T-helper 2 cell treated with Interferon-gamma antibody and Interleukin-4, amounts not matched to agents 5 μg/mL and 100 μg/mL, for 36 hours (primary cell): ENCODE measurements at regions not wholly inside any gene's neighbourhood (a gene's known extent, or its start where the extent isn't known, plus 50 kb on each side); places are given as distances from the start of the nearest gene placed in this dataset.
"Not testable (repeated sequence)": the region's sequence is repeated elsewhere in the genome, so short reads cannot be mapped to it uniquely, and the experiment has no call there.

Experiments
- DNase-seq: peaks from one replicate; pipeline ENCODE4 v3.0.0; 2021; ENCODE audit warnings: low spot score
- H3K27ac Mint-ChIP-seq: one replicate; pipeline ENCODE4 v1.8.0; 2021; ENCODE audit warnings: mild to moderate bottlenecking, mixed read lengths
- H3K27me3 Mint-ChIP-seq: one replicate; pipeline ENCODE4 v1.8.0; 2021; ENCODE audit warnings: low read depth, mixed read lengths
- H3K36me3 Mint-ChIP-seq: one replicate; pipeline ENCODE4 v1.8.0; 2021; ENCODE audit warnings: low read depth, mixed read lengths
- H3K4me1 Mint-ChIP-seq: one replicate; pipeline ENCODE4 v1.8.0; 2021; ENCODE audit warnings: low read depth, mixed read lengths
- H3K4me3 Mint-ChIP-seq: one replicate; pipeline ENCODE4 v1.8.0; 2022; ENCODE audit warnings: mild to moderate bottlenecking, moderate library complexity, mixed read lengths
- H3K9me3 Mint-ChIP-seq: one replicate; pipeline ENCODE4 v1.8.0; 2021; ENCODE audit warnings: mixed read lengths

GRCh38 chr18:8991155-8991554, 111.3 kb upstream of the NDUFV2 start:
- H3K4me3 Mint-ChIP-seq: no peak overlapping the region
- H3K27me3 Mint-ChIP-seq: no peaks in the 10 kb centered on the region
- H3K4me1 Mint-ChIP-seq: no peaks in the 10 kb centered on the region
- DNase-seq: no peak
- no peaks in the 10 kb centered on the region for H3K9me3 Mint-ChIP-seq
- no peaks in the 10 kb centered on the region for H3K36me3 Mint-ChIP-seq
- no peak overlapping the region for H3K27ac Mint-ChIP-seq

DNA sequence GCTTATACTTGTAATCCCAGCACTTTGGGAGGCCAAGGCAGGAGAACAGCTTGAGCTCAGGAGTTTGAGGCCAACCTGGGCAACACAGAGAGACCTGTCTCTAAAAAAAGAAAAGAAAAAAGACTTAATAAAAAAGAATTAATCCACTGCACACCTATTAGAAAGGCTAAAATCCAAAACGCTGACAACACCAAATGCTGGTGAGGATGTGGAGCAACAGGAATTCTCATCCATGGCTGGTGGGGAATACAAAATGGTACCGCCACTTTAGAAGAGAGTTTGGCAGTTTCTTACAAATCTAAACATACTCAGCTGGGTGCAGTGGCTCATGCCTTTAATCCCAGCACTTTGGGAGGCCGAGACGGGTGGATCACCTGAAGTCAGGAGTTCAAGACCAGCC, 110.0 kb upstream of the NDUFV2 start:
- H3K9me3 Mint-ChIP-seq: not testable (repeated sequence)

DNA sequence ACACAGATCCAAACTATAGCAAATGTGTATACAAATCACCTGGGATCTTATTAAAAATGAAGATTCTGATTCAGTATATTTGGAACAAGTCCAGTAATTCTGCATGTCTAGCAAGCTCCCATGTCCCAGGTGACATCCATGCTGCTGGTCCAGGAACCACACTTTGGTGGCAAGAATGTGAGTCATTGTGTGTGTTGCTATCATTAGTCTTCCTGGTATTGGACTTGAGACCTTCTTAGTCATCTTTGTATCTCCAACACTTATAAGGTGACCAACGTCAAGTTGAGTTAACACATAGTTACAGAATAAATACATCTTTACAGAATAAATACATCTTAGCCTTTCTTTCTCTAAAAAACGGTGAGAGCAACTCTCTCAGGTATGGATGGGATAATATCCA, 107.9 kb upstream of the NDUFV2 start:
- DNase-seq: no peak
- peaks cover 12% of the 10 kb centered on the region for H3K27me3 Mint-ChIP-seq
- no peak overlapping the region for H3K27ac Mint-ChIP-seq
- no peak overlapping the region for H3K4me3 Mint-ChIP-seq
- H3K4me1 Mint-ChIP-seq: no peaks in the 10 kb centered on the region
- H3K9me3 Mint-ChIP-seq: no peaks in the 10 kb centered on the region
- H3K36me3 Mint-ChIP-seq: no peaks in the 10 kb centered on the region

More for the DNA sequence above, 110.0 kb upstream of the NDUFV2 start:
- H3K27ac Mint-ChIP-seq, H3K27me3 Mint-ChIP-seq, H3K4me1 Mint-ChIP-seq, H3K36me3 Mint-ChIP-seq, DNase-seq, H3K4me3 Mint-ChIP-seq: not testable (repeated sequence)

- no peaks in the 10 kb centered on the region for H3K9me3 Mint-ChIP-seq
- H3K36me3 Mint-ChIP-seq: no peaks in the 10 kb centered on the region
- no peaks in the 10 kb centered on the region for H3K4me1 Mint-ChIP-seq
- H3K4me3 Mint-ChIP-seq: no peak overlapping the region
- H3K27me3 Mint-ChIP-seq: peaks cover 12% of the 10 kb centered on the region
- no peak overlapping the region for H3K27ac Mint-ChIP-seq
- no peak for DNase-seq
These were observed 107.4 kb upstream of the NDUFV2 start for GRCh38 chr18:8995096-8995495.

- Mint-ChIP-seq H3K27ac (no peak overlapping the region), H3K36me3 (no peaks in the 10 kb centered on the region), H3K4me3 (no peak overlapping the region), H3K9me3 (no peaks in the 10 kb centered on the region), H3K27me3 (peaks cover 17% of the 10 kb centered on the region), H3K4me1 (no peaks in the 10 kb centered on the region)
- DNase-seq: no peak
These were observed 105.6 kb upstream of the NDUFV2 start for GRCh38 chr18:8996771-8997432.

DNA sequence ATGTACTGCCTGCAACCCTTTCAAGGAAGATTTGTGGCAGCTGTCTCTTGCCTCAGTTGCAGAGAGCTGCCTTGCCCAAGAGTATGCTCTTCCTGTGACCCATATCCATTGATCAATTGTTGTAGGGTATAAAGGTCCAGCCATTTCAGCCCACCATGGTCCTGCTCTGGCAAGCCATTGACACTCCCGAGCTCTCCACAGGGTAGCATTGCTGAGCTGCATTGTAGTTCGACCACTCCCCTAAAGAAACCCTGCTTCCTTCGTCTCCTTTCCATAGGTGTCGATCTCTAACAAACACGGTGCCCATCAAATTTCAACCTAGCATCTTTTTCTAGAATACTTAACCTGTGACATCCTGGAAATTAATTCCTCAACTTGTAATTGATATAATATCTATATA, 104.9 kb upstream of the NDUFV2 start:
- no peaks in the 10 kb centered on the region for H3K4me1 Mint-ChIP-seq
- H3K9me3 Mint-ChIP-seq: no peaks in the 10 kb centered on the region
- peaks cover 22% of the 10 kb centered on the region for H3K27me3 Mint-ChIP-seq
- H3K36me3 Mint-ChIP-seq: no peaks in the 10 kb centered on the region
- no peak overlapping the region for H3K27ac Mint-ChIP-seq
- H3K4me3 Mint-ChIP-seq: no peak overlapping the region
- no peak for DNase-seq

- Mint-ChIP-seq H3K36me3 (no peaks in the 10 kb centered on the region), H3K9me3 (peaks cover 6% of the 10 kb centered on the region), H3K27me3 (peaks cover 22% of the 10 kb centered on the region), H3K27ac (no peak overlapping the region), H3K4me1 (no peaks in the 10 kb centered on the region), H3K4me3 (no peak overlapping the region)
- no peak for DNase-seq
These were observed 103.8 kb upstream of the NDUFV2 start for GRCh38 chr18:8998481-8999217.

DNA sequence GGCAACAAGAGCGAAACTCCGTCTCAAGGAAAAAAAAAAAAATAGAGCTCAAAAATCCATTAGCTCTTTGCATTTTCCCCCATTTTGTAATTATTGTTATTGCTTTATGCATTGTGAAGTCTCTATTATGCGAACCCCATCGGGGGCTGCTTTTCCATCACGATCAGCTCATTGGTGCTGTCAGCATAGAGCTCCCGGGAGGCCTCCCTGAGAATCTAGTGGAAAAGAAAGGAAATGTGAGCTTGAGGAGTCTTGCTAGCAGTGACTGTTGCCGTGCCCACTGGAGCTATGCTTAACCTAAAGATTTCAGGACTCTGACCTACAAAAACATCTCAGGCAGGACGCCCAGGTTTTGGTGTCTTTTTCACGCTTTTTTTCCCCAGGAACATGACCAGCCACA, 102.6 kb upstream of the NDUFV2 start:
- no peaks in the 10 kb centered on the region for H3K36me3 Mint-ChIP-seq
- no peak overlapping the region for H3K27ac Mint-ChIP-seq
- peaks cover 22% of the 10 kb centered on the region for H3K27me3 Mint-ChIP-seq
- H3K4me1 Mint-ChIP-seq: no peaks in the 10 kb centered on the region
- H3K4me3 Mint-ChIP-seq: no peak overlapping the region
- H3K9me3 Mint-ChIP-seq: peaks cover 6% of the 10 kb centered on the region
- DNase-seq: no peak

DNA sequence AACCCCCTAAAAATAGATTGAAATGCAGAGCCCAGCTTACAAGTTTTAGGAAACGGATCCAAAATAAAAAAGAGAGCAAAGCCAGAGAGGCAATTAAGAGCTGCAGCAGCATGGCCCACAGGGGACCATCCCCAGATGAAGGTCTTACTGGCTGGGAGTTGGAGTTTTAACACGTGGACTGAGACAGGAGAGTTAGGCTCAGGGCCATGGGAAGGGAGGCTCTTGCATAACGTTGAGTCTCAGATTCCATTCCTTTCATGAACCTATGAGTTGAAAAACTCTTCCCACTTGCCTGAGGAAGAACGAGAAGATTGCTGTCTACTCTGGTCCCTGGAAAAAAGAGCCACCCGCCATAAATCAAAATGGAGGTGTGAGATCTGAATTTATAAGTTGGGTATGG, 101.8 kb upstream of the NDUFV2 start:
- peaks cover 6% of the 10 kb centered on the region for H3K9me3 Mint-ChIP-seq
- H3K27me3 Mint-ChIP-seq: peaks cover 22% of the 10 kb centered on the region
- no peaks in the 10 kb centered on the region for H3K36me3 Mint-ChIP-seq
- H3K27ac Mint-ChIP-seq: no peak overlapping the region
- no peak for DNase-seq
- H3K4me3 Mint-ChIP-seq: no peak overlapping the region
- H3K4me1 Mint-ChIP-seq: no peaks in the 10 kb centered on the region

DNA sequence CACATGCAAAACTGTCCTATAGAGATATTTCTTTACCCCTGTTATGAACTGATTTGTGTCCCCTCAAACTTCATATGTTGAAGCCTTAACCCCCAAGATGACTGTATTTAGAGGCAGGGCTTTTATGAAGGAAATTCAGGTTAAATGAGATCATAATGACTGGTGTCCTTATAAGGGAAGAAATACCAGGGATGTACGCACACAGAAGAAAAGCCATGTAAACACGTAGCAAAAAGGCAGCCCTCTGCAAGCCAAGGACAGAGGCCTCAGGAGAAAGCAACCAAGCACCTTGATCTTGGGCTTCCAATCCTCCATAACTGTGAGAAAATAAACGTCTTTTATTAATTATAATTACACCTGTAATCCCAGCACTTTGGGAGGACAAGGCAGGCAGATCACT, 101.3 kb upstream of the NDUFV2 start:
- Mint-ChIP-seq H3K27ac (no peak overlapping the region), H3K9me3 (peaks cover 6% of the 10 kb centered on the region), H3K4me3 (no peak overlapping the region), H3K27me3 (peaks cover 22% of the 10 kb centered on the region), H3K36me3 (no peaks in the 10 kb centered on the region), H3K4me1 (no peaks in the 10 kb centered on the region)
- DNase-seq: no peak

DNA sequence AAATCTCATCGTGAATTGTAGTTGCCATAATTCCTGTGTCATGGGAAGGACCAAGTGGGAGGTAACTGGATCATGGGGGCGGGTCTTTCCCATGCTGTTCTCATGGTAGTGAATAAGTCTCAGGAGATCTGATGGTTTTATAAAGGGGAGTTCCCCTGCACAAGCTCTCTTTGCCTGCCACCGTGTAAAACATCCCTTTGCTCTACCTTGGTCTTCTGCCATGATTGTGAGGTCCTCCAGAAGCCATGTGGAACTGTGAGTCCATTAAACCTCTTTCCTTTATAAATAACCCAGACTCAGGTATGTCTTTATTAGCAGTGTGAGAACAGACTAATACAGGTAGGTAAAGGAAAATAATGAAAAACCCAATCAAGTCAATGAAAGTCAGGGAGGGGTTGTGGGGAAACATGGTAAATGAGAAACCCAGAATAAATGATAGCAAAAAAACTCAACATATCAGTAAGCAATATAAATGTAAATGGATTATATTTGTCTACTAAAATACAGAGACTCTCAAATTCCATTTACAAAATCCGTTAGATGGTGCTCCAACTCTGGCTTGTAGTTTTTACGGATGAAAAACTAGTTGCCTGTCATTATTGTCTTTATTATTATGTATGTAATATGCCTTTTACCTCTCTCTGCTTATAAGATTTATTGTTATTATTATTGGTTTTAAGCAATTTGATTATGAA, 98.9 kb upstream of the NDUFV2 start:
- Mint-ChIP-seq H3K36me3 (no peaks in the 10 kb centered on the region), H3K27me3 (peaks cover 20% of the 10 kb centered on the region), H3K4me3 (no peak overlapping the region), H3K27ac (no peak overlapping the region), H3K4me1 (no peaks in the 10 kb centered on the region), H3K9me3 (peaks cover 6% of the 10 kb centered on the region)
- DNase-seq: no peak

DNA sequence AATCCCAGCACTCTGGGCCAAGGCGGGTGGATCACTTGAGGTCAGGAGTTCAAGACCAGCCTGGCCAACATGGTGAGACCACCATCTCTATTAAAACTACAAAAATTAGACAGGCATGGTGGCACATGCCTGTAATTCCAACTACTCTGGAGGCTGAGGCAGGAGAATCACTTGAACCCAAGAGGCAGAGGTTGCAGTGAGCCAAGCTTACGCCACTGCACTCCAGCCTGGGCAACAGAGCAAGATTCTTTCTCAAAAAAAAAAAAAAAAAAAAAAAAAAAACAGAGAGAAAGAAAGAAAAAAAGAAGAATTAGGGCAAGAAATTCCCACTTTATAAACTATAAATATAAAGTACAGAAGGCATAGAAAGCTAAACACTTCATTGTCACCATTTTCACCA, 98.2 kb upstream of the NDUFV2 start:
- not testable (repeated sequence) for H3K4me1 Mint-ChIP-seq, H3K4me3 Mint-ChIP-seq, H3K9me3 Mint-ChIP-seq, DNase-seq, H3K36me3 Mint-ChIP-seq, H3K27ac Mint-ChIP-seq
- peaks cover 14% of the 10 kb centered on the region for H3K27me3 Mint-ChIP-seq

- not testable (repeated sequence) for DNase-seq, H3K27me3 Mint-ChIP-seq
These were observed 94.8 kb upstream of the NDUFV2 start for GRCh38 chr18:9007700-9008099.

GRCh38 chr18:9008200-9008708, 94.2 kb upstream of the NDUFV2 start:
- no peak overlapping the region for H3K27ac Mint-ChIP-seq
- no peak for DNase-seq
- H3K4me3 Mint-ChIP-seq: no peak overlapping the region
- no peaks in the 10 kb centered on the region for H3K4me1 Mint-ChIP-seq
- H3K9me3 Mint-ChIP-seq: peaks cover 4% of the 10 kb centered on the region
- no peaks in the 10 kb centered on the region for H3K36me3 Mint-ChIP-seq
- H3K27me3 Mint-ChIP-seq: peaks cover 4% of the 10 kb centered on the region

More at GRCh38 chr18:9007700-9008099, 94.8 kb upstream of the NDUFV2 start:
- not testable (repeated sequence) for H3K9me3 Mint-ChIP-seq, H3K4me3 Mint-ChIP-seq, H3K4me1 Mint-ChIP-seq, H3K36me3 Mint-ChIP-seq, H3K27ac Mint-ChIP-seq
